ENCODE measurements at regions not wholly inside any gene's neighbourhood (a gene's known extent, or its start where the extent isn't known, plus 50 kb on each side); places are given as distances from the start of the nearest gene placed in this dataset.

GRCh38 chr6:155611742-155612141 lies 156.1 kb upstream of the NOX3 start:
- no peak for DNase-seq (ENCODE audit: low read depth)

- DNase-seq (ENCODE audit: low read depth), result no peak
These were observed 149.4 kb upstream of the NOX3 start for GRCh38 chr6:155604991-155605390.

- DNase-seq (ENCODE audit: low read depth), result no peak
These were observed 143.9 kb upstream of the NOX3 start for GRCh38 chr6:155599561-155599960.

- DNase-seq (ENCODE audit: low read depth), result no peak
These were observed 143.5 kb upstream of the NOX3 start for GRCh38 chr6:155599160-155599559.

- DNase-seq (ENCODE audit: low read depth), result no peak
These were observed 139.6 kb upstream of the NOX3 start for GRCh38 chr6:155595284-155595683.

DNA sequence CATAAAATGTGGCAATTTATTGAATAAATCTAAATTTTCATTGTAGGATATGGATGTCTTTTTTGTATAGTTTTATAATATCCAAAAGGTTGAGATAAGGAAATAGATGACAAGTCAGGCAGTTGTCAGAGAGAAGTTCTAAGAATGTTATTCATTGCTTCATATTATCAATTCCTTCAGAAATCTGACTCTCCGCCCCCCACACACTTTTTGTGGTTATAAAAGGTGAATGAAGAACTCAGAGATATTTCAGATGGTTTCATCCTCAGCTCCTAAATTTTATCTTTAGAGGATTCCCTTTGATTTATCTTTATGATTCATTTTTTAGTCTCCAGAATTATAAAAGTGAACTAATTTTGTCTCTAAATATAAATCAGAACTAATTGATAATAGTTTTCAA lies 136.1 kb upstream of the NOX3 start:
- no peak for DNase-seq (ENCODE audit: low read depth)

- DNase-seq (ENCODE audit: low read depth), result no peak
These were observed 133.6 kb upstream of the NOX3 start for GRCh38 chr6:155589190-155589589.

DNA sequence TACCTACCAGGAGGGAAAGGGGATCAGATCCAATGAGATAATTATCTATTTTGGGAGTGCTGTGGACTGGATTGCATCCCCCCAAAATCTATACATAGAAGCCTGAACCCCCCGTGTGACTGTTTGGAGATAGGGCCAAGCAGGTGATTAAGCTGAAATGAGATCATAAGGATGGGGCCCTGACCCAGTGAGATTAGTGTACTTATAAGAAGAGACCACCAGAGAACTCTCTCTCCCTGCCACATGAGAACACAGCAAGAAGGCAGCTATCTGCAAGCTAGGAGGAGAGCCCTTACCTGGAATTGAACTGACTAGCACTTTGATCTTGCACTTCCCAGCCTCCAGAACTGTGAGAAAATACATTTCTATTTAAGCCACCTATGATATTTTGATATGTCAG lies 132.2 kb upstream of the NOX3 start:
- no peak for DNase-seq (ENCODE audit: low read depth)

DNA sequence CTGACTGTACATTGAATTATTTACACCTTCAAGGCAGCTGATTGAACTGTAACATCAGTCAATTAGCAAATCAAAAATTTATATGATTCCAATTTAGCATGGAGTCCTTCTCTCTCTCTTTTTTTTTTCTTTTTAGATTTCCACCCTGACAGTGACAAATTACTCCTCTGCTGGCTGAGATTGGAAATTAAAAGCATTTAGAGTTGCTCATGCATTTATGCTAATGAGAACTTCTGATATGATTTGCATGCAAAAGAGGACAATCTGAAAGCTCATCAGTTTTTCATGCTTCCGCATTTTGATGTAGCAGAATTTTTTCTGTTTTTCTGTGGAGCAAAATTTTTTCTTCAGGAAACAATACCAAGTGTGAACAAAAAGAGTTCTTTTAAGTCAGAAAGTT lies 130.5 kb upstream of the NOX3 start:
- no peak for DNase-seq (ENCODE audit: low read depth)

DNA sequence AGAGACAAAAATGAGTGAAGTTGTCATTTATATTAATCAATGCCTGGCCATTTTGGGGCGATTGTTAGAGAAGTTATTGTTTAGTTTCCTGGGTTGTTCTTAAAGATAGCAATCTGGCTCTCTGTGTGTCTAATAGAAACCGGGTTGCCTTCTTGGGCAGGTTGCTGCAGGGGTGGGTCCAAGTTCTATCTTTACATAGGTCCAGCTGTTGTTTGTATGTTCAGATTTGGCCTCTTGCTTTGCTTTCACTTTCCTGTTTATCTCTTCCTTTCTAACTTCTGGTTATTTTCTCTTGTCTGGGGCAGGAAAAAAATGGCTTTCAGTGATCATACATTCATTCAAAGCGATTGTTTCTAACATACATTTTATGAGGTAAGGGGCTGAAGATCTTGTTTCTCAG lies 128.4 kb upstream of the NOX3 start:
- no peak for DNase-seq (ENCODE audit: low read depth)

DNA sequence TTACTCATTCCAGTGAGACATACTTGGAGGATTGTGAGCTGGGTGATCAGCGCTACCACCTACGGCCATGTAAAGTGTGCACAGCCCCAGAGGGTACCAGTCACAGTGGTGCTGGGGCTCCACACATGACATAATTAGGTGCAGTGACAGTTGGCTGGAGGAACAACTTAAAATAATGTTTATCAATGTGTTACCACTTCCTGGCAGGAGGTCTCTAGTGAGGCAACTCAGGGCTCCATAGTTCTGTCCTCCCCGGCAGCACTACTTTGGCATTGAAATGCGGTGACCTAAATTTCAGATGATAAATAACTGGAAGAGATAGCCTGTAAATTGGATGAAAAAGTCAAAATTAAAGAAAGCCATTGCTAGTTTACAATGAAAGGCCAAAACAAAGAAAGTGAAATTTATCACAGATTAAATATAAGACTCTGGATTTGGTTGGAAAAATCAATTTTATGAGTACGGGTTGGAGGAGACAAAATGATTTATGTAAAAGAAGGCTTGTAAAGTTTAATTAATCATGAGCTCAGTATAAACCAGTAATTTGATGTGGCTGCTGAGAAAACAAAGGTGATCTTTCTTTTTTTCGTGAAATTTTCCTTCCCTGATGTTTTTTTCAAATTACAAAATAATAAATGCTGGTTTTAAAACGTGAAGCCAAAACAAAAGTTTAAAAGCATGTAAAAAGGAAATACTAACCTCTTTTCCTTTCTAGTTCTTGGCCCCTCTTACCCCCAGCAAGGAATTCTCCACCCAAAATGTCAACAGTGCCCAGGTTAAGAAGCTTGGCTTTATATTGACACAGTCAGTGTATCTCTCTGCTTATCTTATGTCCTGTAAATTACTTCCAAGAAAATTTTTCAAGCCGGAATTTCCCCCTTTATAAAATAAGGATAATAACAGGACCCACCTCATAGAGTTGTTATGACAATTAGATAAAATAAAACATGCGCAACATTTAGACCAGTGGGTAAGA lies 126.7 kb upstream of the NOX3 start:
- no peak for DNase-seq (ENCODE audit: low read depth)

- no peak for DNase-seq (ENCODE audit: low read depth)
These were observed 125.3 kb upstream of the NOX3 start for GRCh38 chr6:155580904-155581303.

DNA sequence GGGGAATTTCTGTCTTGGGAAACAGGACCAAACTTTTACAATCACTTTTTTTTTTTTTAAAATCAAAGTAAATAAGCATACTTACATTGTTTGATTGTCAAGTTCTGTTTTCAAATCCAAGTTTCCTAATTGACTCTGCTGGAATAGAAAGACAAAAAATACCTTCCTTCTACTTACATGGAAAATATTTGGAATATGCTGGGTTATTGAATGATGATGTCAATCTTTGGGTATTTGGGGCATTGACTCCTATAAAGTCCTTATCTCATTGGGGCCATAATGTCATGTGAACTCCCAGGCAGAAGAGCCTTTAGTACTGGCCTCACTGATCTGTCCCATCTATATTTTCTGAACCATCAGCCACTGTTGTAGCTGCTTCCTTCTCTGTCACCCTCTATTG lies 122.6 kb upstream of the NOX3 start:
- DNase-seq (ENCODE audit: low read depth), result peak; percentile 2

- DNase-seq (ENCODE audit: low read depth), result no peak
These were observed 106.3 kb upstream of the NOX3 start for GRCh38 chr6:155561966-155562364.

- DNase-seq (ENCODE audit: low read depth), result no peak
These were observed 105.8 kb upstream of the NOX3 start for GRCh38 chr6:155561257-155561965.

DNA sequence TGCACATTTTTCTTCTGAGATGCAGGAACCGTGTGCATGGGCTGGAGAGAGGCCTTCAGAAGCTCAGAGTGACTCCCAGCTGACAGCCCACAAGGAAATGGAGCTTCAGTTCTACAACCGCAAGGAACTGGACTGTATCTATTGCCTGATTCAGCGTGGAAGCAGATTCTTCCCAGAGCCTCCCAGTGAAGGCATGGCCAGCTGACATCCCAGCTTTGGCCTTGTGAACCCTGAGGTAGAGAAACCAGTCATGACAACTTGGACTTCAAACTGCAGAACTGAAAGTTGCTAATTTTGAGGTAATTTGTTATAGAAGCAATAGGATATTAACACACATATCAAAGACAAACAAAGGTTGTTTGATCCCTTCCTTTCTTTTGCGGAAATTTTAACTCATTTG lies 94.3 kb upstream of the NOX3 start:
- no peak for DNase-seq (ENCODE audit: low read depth)

GRCh38 chr6:155549028-155549798 lies 93.6 kb upstream of the NOX3 start:
- no peak for DNase-seq (ENCODE audit: low read depth)

GRCh38 chr6:155548576-155548975 lies 92.9 kb upstream of the NOX3 start:
- DNase-seq (ENCODE audit: low read depth), result no peak

DNA sequence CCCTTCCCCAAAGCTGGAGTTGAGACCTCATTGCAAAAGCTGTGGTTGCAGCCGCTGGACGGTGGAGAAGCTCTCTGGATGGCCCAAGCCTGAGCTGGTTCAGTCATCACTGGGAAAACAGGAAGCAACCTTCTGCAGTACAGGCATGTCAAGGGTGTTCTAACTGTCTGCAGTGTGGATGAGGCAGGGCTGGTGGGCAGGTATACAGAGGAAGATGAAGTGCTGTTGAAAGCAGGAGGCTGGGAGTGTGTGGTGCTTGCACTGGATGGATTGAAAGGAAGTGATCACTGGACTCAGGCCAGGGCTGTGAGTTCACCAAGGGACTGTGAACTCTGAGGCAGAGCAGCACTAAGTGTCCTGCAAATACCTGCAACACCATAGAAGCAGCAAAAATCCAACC lies 89.0 kb upstream of the NOX3 start:
- peak; percentile 0 for DNase-seq (ENCODE audit: low read depth)

GRCh38 chr6:155543166-155543847 lies 87.7 kb upstream of the NOX3 start:
- DNase-seq (ENCODE audit: low read depth), result peak; percentile 2

- DNase-seq (ENCODE audit: low read depth), result no peak
These were observed 86.4 kb upstream of the NOX3 start for GRCh38 chr6:155542036-155542435.

Data from renal cortical epithelial cell (primary cell).